ENCODE measurements at regions not wholly inside any gene's neighbourhood (a gene's known extent, or its start where the extent isn't known, plus 50 kb on each side); places are given as distances from the start of the nearest gene placed in this dataset.

- Mint-ChIP-seq H3K4me3 (no peak overlapping the region), H3K9me3 (peaks cover 10% of the 10 kb centered on the region), H3K36me3 (peaks cover 4% of the 10 kb centered on the region), H3K4me1 (ENCODE audit: unreplicated experiment) (peaks cover 4% of the 10 kb centered on the region), H3K27me3 (no peaks in the 10 kb centered on the region), H3K27ac (no peak overlapping the region)
- TF ChIP-seq CTCF (conservative IDR thresholded peaks at IDR 0.05): no peak
- DNase-seq (ENCODE audit: extremely low spot score, unreplicated experiment): no peak
These were observed 656.5 kb downstream of the BNC2 start for GRCh38 chr9:16213781-16214515.

- Mint-ChIP-seq H3K36me3 (peaks cover 4% of the 10 kb centered on the region), H3K9me3 (peaks cover 9% of the 10 kb centered on the region), H3K27me3 (no peaks in the 10 kb centered on the region), H3K4me1 (ENCODE audit: unreplicated experiment) (peaks cover 4% of the 10 kb centered on the region), H3K27ac (no peak overlapping the region), H3K4me3 (no peak overlapping the region)
- no peak for TF ChIP-seq CTCF (conservative IDR thresholded peaks at IDR 0.05)
- DNase-seq (ENCODE audit: extremely low spot score, unreplicated experiment): no peak
These were observed 655.7 kb downstream of the BNC2 start for GRCh38 chr9:16214677-16215352.

GRCh38 chr9:16215353-16215680 lies 655.2 kb downstream of the BNC2 start:
- H3K36me3 Mint-ChIP-seq: no peaks in the 10 kb centered on the region
- H3K4me1 Mint-ChIP-seq (ENCODE audit: unreplicated experiment): peaks cover 4% of the 10 kb centered on the region
- no peak overlapping the region for H3K27ac Mint-ChIP-seq
- no peak for TF ChIP-seq CTCF (conservative IDR thresholded peaks at IDR 0.05)
- no peak for DNase-seq (ENCODE audit: extremely low spot score, unreplicated experiment)
- peaks cover 5% of the 10 kb centered on the region for H3K9me3 Mint-ChIP-seq
- no peak overlapping the region for H3K4me3 Mint-ChIP-seq
- no peaks in the 10 kb centered on the region for H3K27me3 Mint-ChIP-seq

- Mint-ChIP-seq H3K27me3 (no peaks in the 10 kb centered on the region), H3K4me3 (no peak overlapping the region), H3K36me3 (no peaks in the 10 kb centered on the region), H3K4me1 (ENCODE audit: unreplicated experiment) (peaks cover 11% of the 10 kb centered on the region), H3K27ac (no peak overlapping the region), H3K9me3 (no peaks in the 10 kb centered on the region)
- no peak for DNase-seq (ENCODE audit: extremely low spot score, unreplicated experiment)
- no peak for TF ChIP-seq CTCF (conservative IDR thresholded peaks at IDR 0.05)
These were observed 652.3 kb downstream of the BNC2 start for GRCh38 chr9:16217943-16218701.

GRCh38 chr9:16221366-16221765 lies 649.1 kb downstream of the BNC2 start:
- no peak overlapping the region for H3K27ac Mint-ChIP-seq
- no peaks in the 10 kb centered on the region for H3K9me3 Mint-ChIP-seq
- no peaks in the 10 kb centered on the region for H3K27me3 Mint-ChIP-seq
- H3K4me1 Mint-ChIP-seq (ENCODE audit: unreplicated experiment): peaks cover 6% of the 10 kb centered on the region
- peaks cover 5% of the 10 kb centered on the region for H3K36me3 Mint-ChIP-seq
- TF ChIP-seq CTCF (conservative IDR thresholded peaks at IDR 0.05): no peak
- no peak overlapping the region for H3K4me3 Mint-ChIP-seq
- DNase-seq (ENCODE audit: extremely low spot score, unreplicated experiment): no peak
